GM12873 (cell line): ENCODE measurements at regions not wholly inside any gene's neighbourhood (a gene's known extent, or its start where the extent isn't known, plus 50 kb on each side); places are given as distances from the start of the nearest gene placed in this dataset.

Experiments
- TF ChIP-seq, protein P1 (sequence below): IDR thresholded peaks from 2 replicates; pipeline ENCODE4 v1.5.1; 2012; ENCODE audit warnings: low read depth, mild to moderate bottlenecking, moderate library complexity, low read length, control low read depth; ENCODE audit not compliant: insufficient read depth; ENCODE audit errors: missing control alignments

DNA sequence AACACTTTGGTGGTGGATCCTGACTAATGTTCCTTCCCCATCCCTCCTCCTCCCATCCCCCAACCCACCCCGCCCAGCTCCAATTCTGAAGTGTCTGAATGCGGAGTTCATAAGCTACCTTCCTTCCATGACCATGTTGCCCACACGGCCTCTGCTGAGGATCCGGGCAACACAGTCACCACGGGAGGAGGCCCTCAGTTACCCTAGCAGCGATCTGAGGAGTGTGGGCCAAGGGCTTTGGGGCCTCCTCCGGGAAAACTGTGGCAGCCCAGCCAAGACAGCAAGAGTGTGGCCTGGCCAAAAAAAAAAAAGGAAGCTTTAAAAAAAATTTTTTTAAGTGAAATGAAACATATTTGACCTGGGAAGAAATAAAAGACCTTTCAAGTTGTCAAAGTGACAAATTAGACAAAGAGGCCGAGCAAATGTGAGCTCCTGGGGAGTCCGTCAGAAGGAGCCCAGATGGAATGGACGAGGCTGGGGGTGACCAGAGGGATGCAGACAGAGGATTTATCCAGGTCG, 169.0 kb upstream of the PKDCC start:
- TF ChIP-seq, protein P1, sequence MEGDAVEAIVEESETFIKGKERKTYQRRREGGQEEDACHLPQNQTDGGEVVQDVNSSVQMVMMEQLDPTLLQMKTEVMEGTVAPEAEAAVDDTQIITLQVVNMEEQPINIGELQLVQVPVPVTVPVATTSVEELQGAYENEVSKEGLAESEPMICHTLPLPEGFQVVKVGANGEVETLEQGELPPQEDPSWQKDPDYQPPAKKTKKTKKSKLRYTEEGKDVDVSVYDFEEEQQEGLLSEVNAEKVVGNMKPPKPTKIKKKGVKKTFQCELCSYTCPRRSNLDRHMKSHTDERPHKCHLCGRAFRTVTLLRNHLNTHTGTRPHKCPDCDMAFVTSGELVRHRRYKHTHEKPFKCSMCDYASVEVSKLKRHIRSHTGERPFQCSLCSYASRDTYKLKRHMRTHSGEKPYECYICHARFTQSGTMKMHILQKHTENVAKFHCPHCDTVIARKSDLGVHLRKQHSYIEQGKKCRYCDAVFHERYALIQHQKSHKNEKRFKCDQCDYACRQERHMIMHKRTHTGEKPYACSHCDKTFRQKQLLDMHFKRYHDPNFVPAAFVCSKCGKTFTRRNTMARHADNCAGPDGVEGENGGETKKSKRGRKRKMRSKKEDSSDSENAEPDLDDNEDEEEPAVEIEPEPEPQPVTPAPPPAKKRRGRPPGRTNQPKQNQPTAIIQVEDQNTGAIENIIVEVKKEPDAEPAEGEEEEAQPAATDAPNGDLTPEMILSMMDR = no peak

DNA sequence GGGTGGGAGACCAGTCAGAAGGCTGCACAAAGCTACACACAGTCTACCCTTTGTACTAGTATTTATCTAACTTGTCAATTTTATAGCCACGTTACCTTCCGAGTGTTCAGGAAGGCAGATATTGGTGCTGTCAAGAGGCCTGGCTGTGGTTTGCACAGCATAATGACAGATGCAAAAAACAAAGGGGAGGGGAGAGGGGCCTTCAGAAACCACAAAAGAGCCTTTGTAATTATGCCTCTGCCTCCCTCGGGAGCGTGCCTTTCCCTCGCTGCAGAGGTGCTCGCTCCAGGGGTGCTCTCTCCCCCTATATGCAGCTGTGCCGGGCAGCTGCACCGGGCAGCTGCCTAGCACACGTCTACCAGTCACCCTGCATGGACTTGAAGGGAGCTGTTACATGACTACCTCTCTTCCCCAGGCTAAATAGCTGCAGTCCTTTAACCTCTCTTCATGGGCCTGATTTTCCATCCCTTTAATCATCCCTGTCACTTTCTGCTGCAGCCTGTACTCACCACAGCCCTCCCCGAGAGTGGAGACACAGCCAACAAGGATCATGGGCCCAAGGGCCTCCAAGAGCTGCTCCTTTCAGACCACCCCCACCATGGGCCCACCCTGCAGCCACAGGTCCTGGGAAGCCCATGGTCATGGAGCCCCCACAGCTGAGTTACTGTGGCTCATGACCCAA, 168.4 kb upstream of the PKDCC start:
- TF ChIP-seq, protein P1 = no peak

DNA sequence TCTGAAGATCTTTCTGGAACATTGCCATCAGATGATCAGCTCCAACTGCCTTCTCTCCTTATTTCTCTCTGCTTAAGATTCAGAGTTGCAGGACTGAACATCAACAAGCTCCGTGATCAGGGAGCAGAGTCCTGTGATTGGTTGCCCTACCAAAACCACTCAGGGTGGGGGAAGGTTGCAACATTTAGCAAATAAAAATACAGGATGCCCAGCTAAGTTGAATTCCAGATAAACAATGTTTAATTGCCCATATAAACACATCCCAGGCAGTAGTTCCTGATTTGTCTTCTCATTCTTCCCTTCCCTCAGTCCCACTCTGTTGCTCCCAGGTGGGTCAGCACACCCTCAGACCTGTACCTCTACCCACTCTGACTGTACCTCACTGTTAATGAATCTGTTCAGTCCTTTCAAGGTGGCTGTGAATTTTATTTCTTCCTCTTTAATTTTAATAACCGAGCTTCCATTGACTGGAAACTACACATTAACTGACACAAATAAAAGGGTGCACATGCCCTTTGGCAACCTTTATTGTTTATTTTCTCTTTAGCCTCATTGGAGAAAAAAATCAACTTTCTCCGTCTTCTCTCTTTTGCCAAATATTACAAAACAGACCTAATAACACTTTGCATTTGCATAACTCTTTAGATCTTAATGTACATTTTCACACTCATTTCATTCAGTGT, 167.1 kb upstream of the PKDCC start:
- TF ChIP-seq, protein P1 = no peak

DNA sequence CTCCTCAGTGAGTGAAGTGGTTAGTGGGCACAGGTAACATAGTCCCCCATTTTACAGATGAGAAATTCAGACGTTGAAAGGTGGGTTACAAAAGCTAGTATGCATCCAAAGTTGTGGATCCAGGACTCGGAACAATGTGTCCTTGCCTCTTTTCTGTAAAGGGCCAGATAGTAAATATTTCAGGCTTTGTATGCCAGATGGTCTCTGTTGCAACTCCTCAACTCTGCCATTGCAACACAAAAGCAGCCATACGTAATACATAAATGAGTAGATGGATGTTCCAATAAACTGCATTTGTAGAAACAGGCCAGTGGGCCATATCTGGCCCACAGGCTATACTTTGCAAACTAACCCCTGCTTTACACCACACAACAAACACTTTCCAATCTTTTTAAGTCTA, 166.6 kb upstream of the PKDCC start:
- TF ChIP-seq, protein P1 = no peak

DNA sequence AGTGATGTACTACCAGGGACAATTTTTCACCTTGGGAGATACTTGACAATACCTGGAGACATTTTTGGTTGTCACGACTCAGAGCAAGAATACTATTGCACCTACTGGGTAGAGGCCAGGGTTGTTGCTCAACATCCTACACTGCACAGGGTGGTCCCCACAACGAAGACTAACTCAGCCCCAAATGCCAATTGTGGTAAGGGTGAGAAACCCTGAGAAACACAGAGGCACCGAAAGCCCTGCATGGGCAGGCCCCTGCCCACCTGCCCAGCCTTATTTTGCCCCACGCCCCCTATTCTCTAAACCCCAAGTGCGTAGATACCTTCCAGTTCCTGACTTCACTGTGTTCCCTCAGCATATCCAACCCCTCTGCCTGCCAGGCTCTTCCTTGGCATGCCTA, 163.1 kb upstream of the PKDCC start:
- TF ChIP-seq, protein P1 = no peak

DNA sequence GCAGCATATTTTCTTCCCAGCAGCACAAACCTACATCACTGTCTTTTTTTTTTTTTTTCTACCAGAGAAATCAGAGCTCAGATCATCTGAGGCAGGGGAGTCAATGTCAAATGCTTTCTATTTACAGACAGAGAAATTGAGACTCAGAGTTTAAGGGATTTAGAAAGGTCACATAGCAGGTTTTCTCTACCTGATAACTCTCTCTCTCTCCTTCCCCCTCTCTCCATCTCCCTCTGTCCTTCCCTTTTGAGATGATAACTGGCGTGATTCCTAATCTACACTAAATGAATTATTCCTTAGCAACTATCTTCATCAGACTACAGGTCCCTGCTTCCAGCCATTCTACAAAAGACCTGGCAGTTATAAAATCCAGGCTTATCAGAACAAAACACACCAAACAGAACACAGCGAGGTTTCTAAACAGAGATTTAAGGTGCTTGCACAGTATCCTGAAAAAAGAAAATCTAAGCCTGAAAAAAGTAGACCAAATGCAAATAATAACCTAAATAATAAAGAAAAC, 161.6 kb upstream of the PKDCC start:
- TF ChIP-seq, protein P1 = no peak

DNA sequence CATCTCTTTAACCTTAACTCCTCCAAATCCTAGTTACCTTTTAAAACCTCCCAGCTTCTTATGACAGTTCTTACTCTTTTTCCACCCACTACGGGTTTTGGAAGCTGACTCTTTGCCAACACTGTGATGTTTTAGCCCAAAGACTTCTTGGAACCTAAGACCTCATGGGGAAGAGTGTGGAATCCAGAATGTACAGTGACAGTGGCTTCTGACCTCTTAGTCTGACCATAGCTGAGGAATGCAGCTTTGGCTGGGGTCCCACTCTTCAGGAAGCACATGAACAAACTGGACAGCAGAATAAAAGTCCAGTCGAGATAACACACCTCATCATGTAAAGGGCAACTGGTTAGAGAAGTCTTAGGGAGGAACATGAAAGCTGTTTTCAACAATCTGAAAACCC, 161.1 kb upstream of the PKDCC start:
- TF ChIP-seq, protein P1 = no peak
